ENCODE measurements at regions not wholly inside any gene's neighbourhood (a gene's known extent, or its start where the extent isn't known, plus 50 kb on each side); places are given as distances from the start of the nearest gene placed in this dataset.

GRCh38 chr3:5324780-5325179, 137.3 kb downstream of the EDEM1 start:
- ChIA-PET POLR2A (no interaction called here), CTCF (ENCODE audit: low intra/inter-chr PET ratio, low total read pairs) (no interaction called here)
- H3K9ac ChIP-seq (ENCODE audit: insufficient read depth, low read depth, low read length), result no peak overlapping the region
- H3K27me3 ChIP-seq (ENCODE audit: control insufficient read depth in 1 of 2, insufficient read depth in 2 of 2, low read length in 2 of 2), result peaks cover 0 to 10% of the 10 kb centered on the region in 2 experiments; a peak in 1 of 5 replicates
- BruUV-seq (replicated peaks), result no TSS peak
- H3K4me2 ChIP-seq (ENCODE audit: low read depth, low read length), result no peak overlapping the region
- H3K27ac ChIP-seq (ENCODE audit: extremely low read length, insufficient read depth, low read length), result no peak overlapping the region
- WGBS (ENCODE audit: low lambda C conversion rate), result 50% methylated on average over 3 of the region's 4 CpGs
- intact Hi-C loops (cut with micrococcal nuclease; ENCODE audit: unreplicated experiment), result no loop called here
- H4K20me1 ChIP-seq (ENCODE audit: insufficient read depth, low read length), result no peaks in the 10 kb centered on the region
- in situ Hi-C loops (cut with HindIII; ENCODE audit: extremely low pct_ligation_motif_present, low pct_unique_long_range_greater_than_20kb), result no loop called here
- peaks cover 17% of the 10 kb centered on the region for H3K4me1 ChIP-seq (ENCODE audit: insufficient read depth, low read length)
- ATAC-seq (no peak), DNase-seq (ENCODE audit: low spot score) (no peak), FAIRE-seq (no peak)
- H2AFZ ChIP-seq (ENCODE audit: low read length), result no peak overlapping the region
- TF ChIP-seq ZNF362 (CRISPR knock-in tag; IDR thresholded peaks at IDR 0.05; ENCODE audit: borderline replicate concordance) (no peak), GPN1 (CRISPR knock-in tag; IDR thresholded peaks at IDR 0.05; ENCODE audit: borderline replicate concordance) (no peak), KDM1A (CRISPR knock-in tag; IDR thresholded peaks at IDR 0.05) (no peak), SMARCC2 (IDR thresholded peaks at IDR 0.05) (no peak), SETDB1 (CRISPR knock-in tag; IDR thresholded peaks at IDR 0.05; ENCODE audit: borderline replicate concordance) (no peak), SRF (IDR thresholded peaks at IDR 0.05; ENCODE audit: low read depth, low read length) (no peak), ZNF205 (CRISPR knock-in tag; IDR thresholded peaks at IDR 0.05) (no peak), DR1 (CRISPR knock-in tag; IDR thresholded peaks at IDR 0.05) (no peak)
- no peaks in the 10 kb centered on the region for H3K36me3 ChIP-seq (replicated peaks in 1 of 2; ENCODE audit: control insufficient read depth in 1 of 2, insufficient read depth in 2 of 2, low read length in 2 of 2)
- H3K79me2 ChIP-seq (ENCODE audit: insufficient read depth, low read length), result no peaks in the 10 kb centered on the region
- H3K9me3 ChIP-seq (ENCODE audit: low read length), result no peaks in the 10 kb centered on the region
- H3K4me3 ChIP-seq (replicated peaks in 1 of 3; ENCODE audit: insufficient read depth in 1 of 3, low read depth in 2 of 3, low read length in 3 of 3), result no peak overlapping the region

GRCh38 chr3:5330152-5330810, 142.8 kb downstream of the EDEM1 start:
- 12% methylated on average over 9 of the region's 9 CpGs for WGBS (ENCODE audit: low lambda C conversion rate)
- intact Hi-C loops (cut with micrococcal nuclease; ENCODE audit: unreplicated experiment) (no loop called here), in situ Hi-C loops (cut with HindIII; ENCODE audit: extremely low pct_ligation_motif_present, low pct_unique_long_range_greater_than_20kb) (no loop called here)
- no peak for FAIRE-seq
- no peaks in the 10 kb centered on the region for H3K27me3 ChIP-seq (ENCODE audit: control insufficient read depth in 1 of 2, insufficient read depth in 2 of 2, low read length in 2 of 2)
- peaks cover 34% of the 10 kb centered on the region for H3K4me1 ChIP-seq (ENCODE audit: insufficient read depth, low read length)
- BruUV-seq (replicated peaks), result no TSS peak
- H4K20me1 ChIP-seq (ENCODE audit: insufficient read depth, low read length), result no peaks in the 10 kb centered on the region
- no peak; the same call in 2 of the 3 replicates for ATAC-seq
- ChIA-PET CTCF (ENCODE audit: low intra/inter-chr PET ratio, low total read pairs) (no interaction called here), POLR2A (no interaction called here)
- no peak overlapping the region for H3K9ac ChIP-seq (ENCODE audit: insufficient read depth, low read depth, low read length)
- no peak overlapping the region for H3K4me3 ChIP-seq (replicated peaks in 1 of 3; ENCODE audit: insufficient read depth in 1 of 3, low read depth in 2 of 3, low read length in 3 of 3)
- H3K4me2 ChIP-seq (ENCODE audit: low read depth, low read length), result no peak overlapping the region
- peak; percentile 17 for DNase-seq (ENCODE audit: low spot score)
- no peak overlapping the region for H3K27ac ChIP-seq (ENCODE audit: extremely low read length, insufficient read depth, low read length)
- TF ChIP-seq NFKBIZ (CRISPR knock-in tag; IDR thresholded peaks at IDR 0.05), result no peak
- TF ChIP-seq FOSL2 (CRISPR knock-in tag; IDR thresholded peaks at IDR 0.05), result peak; percentile 67
- no peaks in the 10 kb centered on the region for H3K79me2 ChIP-seq (ENCODE audit: insufficient read depth, low read length)
- no peaks in the 10 kb centered on the region for H3K9me3 ChIP-seq (ENCODE audit: low read length)
- no peak overlapping the region for H2AFZ ChIP-seq (ENCODE audit: low read length)
- H3K36me3 ChIP-seq (replicated peaks in 1 of 2; ENCODE audit: control insufficient read depth in 1 of 2, insufficient read depth in 2 of 2, low read length in 2 of 2), result no peaks in the 10 kb centered on the region
